ENCODE measurements at regions not wholly inside any gene's neighbourhood (a gene's known extent, or its start where the extent isn't known, plus 50 kb on each side); places are given as distances from the start of the nearest gene placed in this dataset.
"Not testable (repeated sequence)": the region's sequence is repeated elsewhere in the genome, so short reads cannot be mapped to it uniquely, and the experiment has no call there.

DNA sequence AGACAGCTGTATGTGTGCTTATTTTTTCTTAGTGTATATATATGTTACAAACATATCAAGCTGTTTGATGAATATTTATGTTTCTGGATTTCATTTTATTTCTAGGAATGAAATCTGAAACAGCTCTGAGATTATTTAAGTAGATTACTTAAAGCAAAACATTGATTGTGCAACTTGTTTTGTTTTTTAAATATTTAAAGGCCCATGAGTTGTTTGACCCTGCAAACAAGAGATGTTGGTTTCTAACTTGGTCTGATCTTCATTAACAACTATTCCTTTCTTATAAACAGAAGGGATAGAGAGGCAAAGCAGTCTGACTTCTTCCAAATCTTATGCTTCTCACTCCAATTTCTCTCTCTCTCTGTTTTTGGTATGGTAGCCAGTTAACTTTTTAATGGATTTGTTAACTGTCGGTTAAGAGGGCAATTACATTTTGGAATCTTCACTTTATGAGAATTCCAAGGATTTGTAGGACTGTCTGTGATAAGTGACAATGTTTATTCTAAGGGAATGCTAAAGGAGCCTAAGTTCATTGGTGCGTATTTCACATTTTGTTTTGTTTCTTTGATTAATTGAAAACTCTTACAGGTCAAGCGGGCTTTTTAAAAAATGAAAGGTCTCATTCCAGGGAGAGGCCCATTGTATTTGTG is 102.6 kb upstream of the HMGA2 start:
- in situ Hi-C loops (cut with HindIII; ENCODE audit: low sequenced_read_pairs) = loop anchor here (5.0 kb wide), 1 partner anchor 86 kb away; no protein-coding TSS in a partner anchor

GRCh38 chr12:65725376-65725775 is 98.9 kb upstream of the HMGA2 start:
- in situ Hi-C loops (cut with HindIII; ENCODE audit: low sequenced_read_pairs) = no loop called here

- in situ Hi-C loops (cut with HindIII; ENCODE audit: low sequenced_read_pairs) = no loop called here
Measured at GRCh38 chr12:65728455-65728847, 95.8 kb upstream of the HMGA2 start.

GRCh38 chr12:65728848-65729793 is 95.2 kb upstream of the HMGA2 start:
- in situ Hi-C loops (cut with HindIII; ENCODE audit: low sequenced_read_pairs) = no loop called here

DNA sequence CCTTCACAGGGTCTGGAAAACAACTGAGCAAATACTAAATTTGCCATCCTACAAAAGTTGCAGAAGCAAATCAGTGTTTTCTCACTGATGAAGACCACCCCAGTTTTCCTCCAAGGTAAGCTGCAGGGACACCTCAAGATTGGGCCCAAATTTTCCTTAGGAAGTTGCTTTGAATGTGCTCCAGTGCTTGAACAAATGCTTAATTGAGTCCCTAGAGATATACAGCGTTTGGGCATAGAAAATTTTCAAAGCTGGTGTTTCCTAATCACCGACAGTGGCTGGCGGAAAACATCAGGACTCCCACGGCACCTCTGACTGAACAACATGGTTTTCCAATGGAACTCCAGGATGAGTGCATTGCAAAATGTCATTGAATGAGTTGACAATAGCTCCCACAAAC is 92.5 kb upstream of the HMGA2 start:
- in situ Hi-C loops (cut with HindIII; ENCODE audit: low sequenced_read_pairs) = no loop called here

GRCh38 chr12:65733643-65734042 is 90.6 kb upstream of the HMGA2 start:
- in situ Hi-C loops (cut with HindIII; ENCODE audit: low sequenced_read_pairs) = not testable (repeated sequence)

DNA sequence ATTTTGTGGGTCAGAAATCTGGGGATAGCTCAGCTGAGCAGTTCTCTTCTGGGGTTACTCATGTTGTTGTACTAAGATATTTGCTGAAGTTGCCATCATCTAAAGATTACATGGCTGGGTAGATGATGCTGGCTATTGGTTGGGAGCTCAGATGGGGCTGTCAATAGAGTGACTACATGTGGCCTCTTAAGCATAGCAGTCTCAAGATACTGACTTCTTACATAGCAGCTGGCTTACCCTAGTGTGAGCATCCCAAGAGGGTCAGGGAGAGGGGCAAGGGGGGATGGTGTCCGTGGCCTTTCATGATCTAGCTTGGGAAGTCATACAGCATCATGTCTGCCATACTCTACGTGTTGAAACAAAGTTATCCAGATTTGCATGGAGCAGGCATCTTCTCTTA is 90.1 kb upstream of the HMGA2 start:
- in situ Hi-C loops (cut with HindIII; ENCODE audit: low sequenced_read_pairs) = no loop called here

DNA sequence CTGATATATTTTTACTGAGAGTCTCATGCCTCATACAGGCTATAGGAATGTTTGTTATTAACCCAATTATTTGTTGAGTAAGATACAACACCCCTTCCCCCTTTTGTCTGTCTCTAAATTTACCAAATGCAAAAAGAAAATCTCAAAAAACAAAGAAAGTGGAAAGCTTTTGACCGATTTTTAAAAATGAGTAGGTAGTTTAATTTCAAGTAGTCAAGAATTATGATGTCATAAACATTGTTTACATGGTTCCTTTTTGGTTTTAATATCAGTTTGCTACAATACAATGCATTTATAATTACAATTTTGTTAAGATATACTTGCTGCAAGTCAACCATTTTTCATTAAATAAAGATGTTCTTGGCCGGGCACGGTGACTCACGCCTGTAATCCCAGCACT is 84.7 kb upstream of the HMGA2 start:
- in situ Hi-C loops (cut with HindIII; ENCODE audit: low sequenced_read_pairs) = no loop called here

DNA sequence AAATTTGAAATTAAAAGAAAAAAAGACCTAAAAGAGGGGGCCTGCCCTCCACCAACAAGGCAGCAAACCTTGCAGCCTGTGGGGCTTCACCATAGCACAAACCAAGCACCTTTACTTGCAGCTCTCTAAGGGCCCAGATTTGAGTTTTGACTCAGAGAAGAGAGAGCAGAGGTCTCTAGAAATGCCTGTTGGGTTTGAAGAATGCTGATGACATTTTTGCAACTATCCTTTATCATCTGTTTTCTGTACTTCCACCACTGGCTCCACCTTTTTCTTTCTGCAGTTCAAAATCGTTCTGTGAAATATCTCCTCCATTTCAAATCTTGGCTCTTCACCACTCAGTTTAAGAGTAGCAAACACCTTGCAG is 83.8 kb upstream of the HMGA2 start:
- in situ Hi-C loops (cut with HindIII; ENCODE audit: low sequenced_read_pairs) = no loop called here

- in situ Hi-C loops (cut with HindIII; ENCODE audit: low sequenced_read_pairs) = no loop called here
Measured at GRCh38 chr12:65740873-65741600, 83.2 kb upstream of the HMGA2 start.

DNA sequence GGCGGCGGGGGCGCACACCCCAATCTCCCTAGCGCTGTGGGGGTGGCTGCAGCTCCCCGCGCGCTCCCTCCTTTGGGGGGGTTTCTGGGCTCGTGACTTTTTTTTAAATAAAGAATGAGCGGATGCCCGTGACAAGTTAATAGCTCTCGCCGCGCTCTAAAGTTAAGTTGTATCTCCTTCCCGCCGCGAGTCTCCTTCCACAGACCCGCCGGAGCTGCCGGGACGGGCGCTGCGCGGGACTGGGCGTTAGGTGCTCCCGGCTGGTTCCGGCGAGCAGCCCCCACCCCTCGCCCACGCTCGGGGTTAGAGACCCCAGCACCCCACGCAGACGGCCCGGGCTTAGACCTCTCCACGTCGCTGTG is 82.6 kb upstream of the HMGA2 start:
- in situ Hi-C loops (cut with HindIII; ENCODE audit: low sequenced_read_pairs) = no loop called here

DNA sequence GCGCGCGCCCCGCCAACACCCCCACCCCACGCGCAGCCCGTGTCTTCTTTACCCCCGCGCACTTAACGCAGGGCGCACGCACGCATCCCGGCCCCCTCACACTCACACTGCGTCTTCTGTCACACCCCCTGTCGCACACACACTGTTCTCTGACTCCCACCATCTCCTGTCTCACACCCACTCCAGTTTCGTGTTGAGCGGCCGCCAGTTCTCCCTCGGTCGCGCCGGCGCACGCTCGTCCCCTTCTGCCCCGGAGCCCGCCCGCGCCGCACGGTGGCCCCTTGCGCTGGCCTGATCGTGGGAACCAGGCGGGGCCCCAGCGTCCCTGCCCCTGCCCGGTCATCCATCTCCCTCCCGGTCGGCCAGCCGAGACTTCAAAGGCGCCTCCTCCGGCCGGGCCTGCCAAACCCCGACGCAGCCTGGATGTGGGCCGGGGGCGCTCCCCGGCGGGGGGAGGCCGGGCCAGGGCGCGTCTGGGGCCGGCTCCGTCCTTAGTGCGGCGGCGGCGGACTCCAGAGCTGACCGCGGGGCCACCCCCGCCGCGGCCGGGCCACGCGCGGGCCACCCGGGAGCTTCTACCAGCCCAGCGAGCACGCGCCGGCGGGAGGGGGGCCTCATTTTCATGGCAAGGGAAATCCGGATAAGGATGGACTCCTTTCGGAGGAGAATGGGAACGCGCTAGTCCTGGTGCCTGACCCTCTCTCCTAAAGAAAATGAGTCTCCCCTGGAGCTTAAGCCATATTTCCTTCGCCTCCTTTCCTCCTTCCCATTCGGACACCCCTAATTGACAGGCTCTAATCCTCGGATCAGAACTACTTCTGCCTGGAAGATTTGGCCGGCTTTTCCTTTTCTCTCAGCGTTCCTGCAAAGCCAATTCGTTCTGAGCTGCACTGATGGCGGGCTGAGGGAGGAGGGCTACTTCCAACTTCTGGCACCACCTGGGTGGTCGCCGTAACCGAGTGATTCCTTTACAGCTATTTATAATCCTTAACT is 82.0 kb upstream of the HMGA2 start:
- in situ Hi-C loops (cut with HindIII; ENCODE audit: low sequenced_read_pairs) = no loop called here

GRCh38 chr12:65744236-65744840 is 79.9 kb upstream of the HMGA2 start:
- in situ Hi-C loops (cut with HindIII; ENCODE audit: low sequenced_read_pairs) = not testable (repeated sequence)

DNA sequence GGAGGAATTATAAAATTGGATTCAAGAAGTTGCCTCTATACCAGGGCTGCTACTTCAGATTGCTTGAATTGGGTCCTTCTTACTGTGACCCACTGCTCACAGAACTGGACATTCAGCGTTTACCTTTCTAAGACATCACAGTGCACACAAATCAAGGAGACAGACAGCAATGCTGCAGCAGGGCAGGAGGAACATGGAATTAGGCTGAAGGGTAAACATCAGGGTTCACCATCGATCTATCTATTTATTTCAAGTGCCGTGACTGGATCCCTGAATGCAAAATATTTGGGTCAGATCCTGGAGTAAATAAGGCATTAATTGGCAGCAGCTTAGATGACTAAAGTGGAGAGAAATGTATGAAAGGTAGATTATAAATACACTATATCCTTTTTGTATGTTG is 76.9 kb upstream of the HMGA2 start:
- in situ Hi-C loops (cut with HindIII; ENCODE audit: low sequenced_read_pairs) = no loop called here

- in situ Hi-C loops (cut with HindIII; ENCODE audit: low sequenced_read_pairs) = no loop called here
Measured at GRCh38 chr12:65748332-65748731, 76.0 kb upstream of the HMGA2 start.

DNA sequence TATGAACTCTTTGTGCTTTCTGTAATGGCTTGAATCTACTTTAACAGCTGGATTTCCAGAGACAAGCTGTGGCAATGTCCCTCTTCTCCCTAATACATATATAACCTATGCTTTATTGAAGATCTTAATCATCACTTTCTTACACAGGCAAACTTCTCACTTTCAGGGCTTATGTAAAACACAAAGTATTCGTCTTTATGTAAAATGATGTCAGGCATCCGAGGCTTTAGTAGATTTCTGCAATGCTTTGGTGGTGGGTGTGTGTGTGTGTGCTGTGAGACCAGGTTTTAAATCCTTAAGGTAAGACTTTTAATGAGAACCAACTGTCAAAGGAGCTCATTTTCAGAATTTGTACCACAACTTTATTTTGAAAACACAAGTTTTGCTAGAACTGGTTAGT is 70.0 kb upstream of the HMGA2 start:
- in situ Hi-C loops (cut with HindIII; ENCODE audit: low sequenced_read_pairs) = no loop called here

DNA sequence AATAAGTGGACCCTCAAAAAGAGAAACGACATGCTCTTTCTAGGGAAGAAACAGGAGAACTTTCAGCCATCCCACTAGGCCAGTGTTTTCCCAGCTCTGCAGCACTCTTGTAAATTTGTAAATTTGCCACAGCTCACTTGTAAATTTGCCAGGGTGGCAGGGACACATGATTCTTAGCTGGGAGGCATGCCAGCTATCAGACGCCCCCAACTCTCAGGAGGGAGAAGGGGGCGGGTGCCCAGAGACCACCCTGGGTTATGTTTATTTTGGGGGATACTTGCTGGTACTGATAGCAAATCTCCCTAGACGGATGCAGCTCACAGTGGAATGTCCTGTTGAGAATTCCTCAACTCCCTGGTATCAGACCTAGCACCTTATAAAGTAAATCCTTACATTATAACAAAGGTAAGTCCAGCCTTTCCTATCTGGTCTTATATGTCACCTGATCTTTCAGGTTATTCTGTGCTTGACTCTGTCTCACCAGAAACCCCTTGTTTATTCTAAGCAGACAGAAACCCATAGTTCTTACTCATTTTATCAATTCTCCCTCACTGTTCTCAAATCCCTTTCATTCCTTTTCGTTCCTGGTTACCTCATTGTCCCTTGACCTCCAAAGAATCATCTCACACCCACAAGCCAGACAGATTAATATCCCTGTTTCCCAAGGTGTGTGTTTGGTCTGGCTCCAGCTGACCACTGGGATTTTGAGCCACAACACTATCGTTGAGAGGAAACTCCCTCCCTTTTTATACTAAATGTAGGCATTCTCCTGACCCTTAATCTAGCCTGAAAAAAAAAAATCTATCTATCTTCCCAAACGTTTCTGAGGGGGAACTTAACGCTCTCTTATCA is 69.3 kb upstream of the HMGA2 start:
- in situ Hi-C loops (cut with HindIII; ENCODE audit: low sequenced_read_pairs) = no loop called here

DNA sequence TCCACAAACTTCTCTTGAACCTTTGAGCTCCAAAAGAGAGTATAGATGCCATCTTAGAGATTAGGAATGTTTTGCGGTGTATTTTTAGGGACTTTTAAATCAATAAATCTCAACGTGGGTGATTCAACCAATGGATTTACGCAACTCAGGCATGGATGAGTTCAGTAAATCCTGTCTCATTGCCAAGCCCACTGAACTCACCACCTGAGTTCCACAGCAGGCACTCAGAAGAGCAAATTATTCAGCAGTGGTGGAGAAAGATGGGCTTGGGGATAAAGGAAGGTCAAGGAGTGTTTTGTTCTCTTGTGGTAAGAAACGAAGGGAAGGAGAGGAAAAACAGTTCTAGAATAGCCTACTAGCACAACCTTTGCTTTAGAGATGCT is 68.7 kb upstream of the HMGA2 start:
- in situ Hi-C loops (cut with HindIII; ENCODE audit: low sequenced_read_pairs) = no loop called here

- in situ Hi-C loops (cut with HindIII; ENCODE audit: low sequenced_read_pairs) = no loop called here
Measured at GRCh38 chr12:65756267-65756666, 68.0 kb upstream of the HMGA2 start.

Measured in endothelial cell of hepatic sinusoid (primary cell).